H1 (cell line): ENCODE measurements at regions not wholly inside any gene's neighbourhood (a gene's known extent, or its start where the extent isn't known, plus 50 kb on each side); places are given as distances from the start of the nearest gene placed in this dataset.

Experiments used
- KDM5A ChIP-seq: fragments of 200-600 bp; IDR thresholded peaks from 2 replicates; pipeline ENCODE4 v1.7.1; 2012; ENCODE audit warnings: mild to moderate bottlenecking, low read length, inconsistent platforms, mixed read lengths
- NRF1 ChIP-seq: IDR thresholded peaks from 2 replicates; pipeline ENCODE4 v1.6.1; 2011; ENCODE audit warnings: mild to moderate bottlenecking, low read depth, low read length, improper control_type of control experiment
- TF ChIP-seq, protein P1 (sequence below): fragments of 300-600 bp; sonication (generic); IDR thresholded peaks from 2 replicates; pipeline ENCODE4 v1.7.1; 2012; ENCODE audit warnings: low read length, moderate library complexity, mild to moderate bottlenecking, inconsistent platforms; ENCODE audit not compliant: insufficient replicate concordance

DNA sequence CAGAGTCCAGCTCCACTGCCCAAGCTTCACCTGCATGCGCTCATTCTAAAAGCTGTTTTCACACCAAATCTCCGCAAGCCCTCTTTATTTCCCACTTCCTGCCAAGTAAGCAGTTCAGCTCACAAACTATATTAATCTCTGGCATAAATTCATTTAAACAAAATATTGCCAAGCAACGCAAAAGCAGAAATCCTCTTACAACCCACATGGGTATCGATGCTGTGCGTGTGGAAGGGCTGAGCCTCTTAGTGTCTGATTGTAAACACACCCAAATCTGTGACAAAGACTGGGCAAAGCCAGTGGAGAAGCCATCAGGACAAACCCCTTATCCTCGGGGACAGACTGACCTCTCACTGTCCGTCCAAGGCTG, 124.3 kb upstream of the ATP2B2 start (continued):
- TF ChIP-seq, protein P1, sequence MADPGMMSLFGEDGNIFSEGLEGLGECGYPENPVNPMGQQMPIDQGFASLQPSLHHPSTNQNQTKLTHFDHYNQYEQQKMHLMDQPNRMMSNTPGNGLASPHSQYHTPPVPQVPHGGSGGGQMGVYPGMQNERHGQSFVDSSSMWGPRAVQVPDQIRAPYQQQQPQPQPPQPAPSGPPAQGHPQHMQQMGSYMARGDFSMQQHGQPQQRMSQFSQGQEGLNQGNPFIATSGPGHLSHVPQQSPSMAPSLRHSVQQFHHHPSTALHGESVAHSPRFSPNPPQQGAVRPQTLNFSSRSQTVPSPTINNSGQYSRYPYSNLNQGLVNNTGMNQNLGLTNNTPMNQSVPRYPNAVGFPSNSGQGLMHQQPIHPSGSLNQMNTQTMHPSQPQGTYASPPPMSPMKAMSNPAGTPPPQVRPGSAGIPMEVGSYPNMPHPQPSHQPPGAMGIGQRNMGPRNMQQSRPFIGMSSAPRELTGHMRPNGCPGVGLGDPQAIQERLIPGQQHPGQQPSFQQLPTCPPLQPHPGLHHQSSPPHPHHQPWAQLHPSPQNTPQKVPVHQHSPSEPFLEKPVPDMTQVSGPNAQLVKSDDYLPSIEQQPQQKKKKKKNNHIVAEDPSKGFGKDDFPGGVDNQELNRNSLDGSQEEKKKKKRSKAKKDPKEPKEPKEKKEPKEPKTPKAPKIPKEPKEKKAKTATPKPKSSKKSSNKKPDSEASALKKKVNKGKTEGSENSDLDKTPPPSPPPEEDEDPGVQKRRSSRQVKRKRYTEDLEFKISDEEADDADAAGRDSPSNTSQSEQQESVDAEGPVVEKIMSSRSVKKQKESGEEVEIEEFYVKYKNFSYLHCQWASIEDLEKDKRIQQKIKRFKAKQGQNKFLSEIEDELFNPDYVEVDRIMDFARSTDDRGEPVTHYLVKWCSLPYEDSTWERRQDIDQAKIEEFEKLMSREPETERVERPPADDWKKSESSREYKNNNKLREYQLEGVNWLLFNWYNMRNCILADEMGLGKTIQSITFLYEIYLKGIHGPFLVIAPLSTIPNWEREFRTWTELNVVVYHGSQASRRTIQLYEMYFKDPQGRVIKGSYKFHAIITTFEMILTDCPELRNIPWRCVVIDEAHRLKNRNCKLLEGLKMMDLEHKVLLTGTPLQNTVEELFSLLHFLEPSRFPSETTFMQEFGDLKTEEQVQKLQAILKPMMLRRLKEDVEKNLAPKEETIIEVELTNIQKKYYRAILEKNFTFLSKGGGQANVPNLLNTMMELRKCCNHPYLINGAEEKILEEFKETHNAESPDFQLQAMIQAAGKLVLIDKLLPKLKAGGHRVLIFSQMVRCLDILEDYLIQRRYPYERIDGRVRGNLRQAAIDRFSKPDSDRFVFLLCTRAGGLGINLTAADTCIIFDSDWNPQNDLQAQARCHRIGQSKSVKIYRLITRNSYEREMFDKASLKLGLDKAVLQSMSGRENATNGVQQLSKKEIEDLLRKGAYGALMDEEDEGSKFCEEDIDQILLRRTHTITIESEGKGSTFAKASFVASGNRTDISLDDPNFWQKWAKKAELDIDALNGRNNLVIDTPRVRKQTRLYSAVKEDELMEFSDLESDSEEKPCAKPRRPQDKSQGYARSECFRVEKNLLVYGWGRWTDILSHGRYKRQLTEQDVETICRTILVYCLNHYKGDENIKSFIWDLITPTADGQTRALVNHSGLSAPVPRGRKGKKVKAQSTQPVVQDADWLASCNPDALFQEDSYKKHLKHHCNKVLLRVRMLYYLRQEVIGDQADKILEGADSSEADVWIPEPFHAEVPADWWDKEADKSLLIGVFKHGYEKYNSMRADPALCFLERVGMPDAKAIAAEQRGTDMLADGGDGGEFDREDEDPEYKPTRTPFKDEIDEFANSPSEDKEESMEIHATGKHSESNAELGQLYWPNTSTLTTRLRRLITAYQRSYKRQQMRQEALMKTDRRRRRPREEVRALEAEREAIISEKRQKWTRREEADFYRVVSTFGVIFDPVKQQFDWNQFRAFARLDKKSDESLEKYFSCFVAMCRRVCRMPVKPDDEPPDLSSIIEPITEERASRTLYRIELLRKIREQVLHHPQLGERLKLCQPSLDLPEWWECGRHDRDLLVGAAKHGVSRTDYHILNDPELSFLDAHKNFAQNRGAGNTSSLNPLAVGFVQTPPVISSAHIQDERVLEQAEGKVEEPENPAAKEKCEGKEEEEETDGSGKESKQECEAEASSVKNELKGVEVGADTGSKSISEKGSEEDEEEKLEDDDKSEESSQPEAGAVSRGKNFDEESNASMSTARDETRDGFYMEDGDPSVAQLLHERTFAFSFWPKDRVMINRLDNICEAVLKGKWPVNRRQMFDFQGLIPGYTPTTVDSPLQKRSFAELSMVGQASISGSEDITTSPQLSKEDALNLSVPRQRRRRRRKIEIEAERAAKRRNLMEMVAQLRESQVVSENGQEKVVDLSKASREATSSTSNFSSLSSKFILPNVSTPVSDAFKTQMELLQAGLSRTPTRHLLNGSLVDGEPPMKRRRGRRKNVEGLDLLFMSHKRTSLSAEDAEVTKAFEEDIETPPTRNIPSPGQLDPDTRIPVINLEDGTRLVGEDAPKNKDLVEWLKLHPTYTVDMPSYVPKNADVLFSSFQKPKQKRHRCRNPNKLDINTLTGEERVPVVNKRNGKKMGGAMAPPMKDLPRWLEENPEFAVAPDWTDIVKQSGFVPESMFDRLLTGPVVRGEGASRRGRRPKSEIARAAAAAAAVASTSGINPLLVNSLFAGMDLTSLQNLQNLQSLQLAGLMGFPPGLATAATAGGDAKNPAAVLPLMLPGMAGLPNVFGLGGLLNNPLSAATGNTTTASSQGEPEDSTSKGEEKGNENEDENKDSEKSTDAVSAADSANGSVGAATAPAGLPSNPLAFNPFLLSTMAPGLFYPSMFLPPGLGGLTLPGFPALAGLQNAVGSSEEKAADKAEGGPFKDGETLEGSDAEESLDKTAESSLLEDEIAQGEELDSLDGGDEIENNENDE = no peak
- TF ChIP-seq NRF1 = no peak
- no peak for TF ChIP-seq KDM5A
